HFF-Myc (cell line): ENCODE measurements at regions not wholly inside any gene's neighbourhood (a gene's known extent, or its start where the extent isn't known, plus 50 kb on each side); places are given as distances from the start of the nearest gene placed in this dataset.

Experiments used
- DNase-seq: peaks from one replicate; pipeline ENCODE4 v3.0.0-alpha.2; 2011; ENCODE audit warnings: low read depth; ENCODE audit errors: extremely low read depth
- H3K4me3 ChIP-seq: replicated peaks from 2 replicates; pipeline ENCODE4 v1.5.1; 2011; ENCODE audit warnings: low read depth, mild to moderate bottlenecking, control low read depth, low read length
- CTCF ChIP-seq: IDR thresholded peaks from 2 replicates; pipeline ENCODE4 v1.5.1; 2012; ENCODE audit warnings: mild to moderate bottlenecking, low read depth, low read length, control low read depth; ENCODE audit errors: missing control alignments

- no peak for DNase-seq
- TF ChIP-seq CTCF = no peak
- H3K4me3 ChIP-seq = no peak overlapping the region
Observed at GRCh38 chr1:88463401-88463985, 220.6 kb upstream of the PKN2 start.

- DNase-seq = no peak
- no peak overlapping the region for H3K4me3 ChIP-seq
- TF ChIP-seq CTCF = no peak
Observed at GRCh38 chr1:88466011-88466410, 218.1 kb upstream of the PKN2 start.

GRCh38 chr1:88466899-88467580 is 217.0 kb upstream of the PKN2 start:
- no peak for DNase-seq
- no peak overlapping the region for H3K4me3 ChIP-seq
- TF ChIP-seq CTCF = no peak

GRCh38 chr1:88472298-88472697 is 211.8 kb upstream of the PKN2 start:
- no peak for DNase-seq
- TF ChIP-seq CTCF = no peak
- H3K4me3 ChIP-seq = no peak overlapping the region

- DNase-seq = no peak
- no peak for TF ChIP-seq CTCF
- H3K4me3 ChIP-seq = no peak overlapping the region
Observed at GRCh38 chr1:88472714-88473113, 211.4 kb upstream of the PKN2 start.

GRCh38 chr1:88474555-88475304 is 209.3 kb upstream of the PKN2 start:
- H3K4me3 ChIP-seq = no peak overlapping the region
- no peak for DNase-seq
- no peak for TF ChIP-seq CTCF
